SK-N-SH (cell line): ENCODE measurements at regions not wholly inside any gene's neighbourhood (a gene's known extent, or its start where the extent isn't known, plus 50 kb on each side); places are given as distances from the start of the nearest gene placed in this dataset.

Experiments used
- CTCF ChIA-PET: fragments of 300-600, 350-600 bp; formaldehyde crosslinking; extraction: SDS; loops from one replicate; lab custom pipeline; 2021; lab: Yijun Ruan, JAX
- POLR2A ChIA-PET: fragments of 350-600 bp; sonication (Branson Sonifier 250); formaldehyde crosslinking; extraction: SDS; loops from one replicate; lab custom pipeline; 2020; ENCODE audit warnings: antibody characterized with exemption, inconsistent platforms; lab: Yijun Ruan, JAX
- DNase-seq: peaks from one replicate; pipeline ENCODE4 v3.0.0; 2012
- H2AFZ ChIP-seq: fragments of 200-600 bp; sonication (generic); 2 replicates; pipeline ENCODE4 v1.8.1; 2016; ENCODE audit warnings: antibody characterized with exemption, mild to moderate bottlenecking, low read depth
- H3F3A ChIP-seq: fragments of 200-600 bp; sonication (generic); replicated peaks from 2 replicates; pipeline ENCODE3; 2016; ENCODE audit warnings: antibody characterized with exemption, mild to moderate bottlenecking; ENCODE audit not compliant: insufficient read depth
- H3K27ac ChIP-seq, 2 experiments: fragments of 200-500 bp in 1 of 2; fragments of 200-600 bp in 1 of 2; sonication (Bioruptor generic) in 1 of 2; sonication (generic), shearing (Covaris generic) in 1 of 2; 2 replicates each; pipeline versions ENCODE4 v1.5.1 to v1.6.1; 2014 to 2016; ENCODE audit warnings: low read depth in 2 of 2, inconsistent platforms in 1 of 2, low read length in 1 of 2, mild to moderate bottlenecking in 1 of 2, mixed read lengths in 1 of 2
- H3K27me3 ChIP-seq: fragments of 200-600 bp; sonication (generic), shearing (Covaris generic); 2 replicates; pipeline ENCODE4 v1.6.1; 2016; ENCODE audit warnings: mixed run types; ENCODE audit not compliant: insufficient read depth
- H3K36me3 ChIP-seq, 2 experiments: fragments of 200-500 bp in 1 of 2; fragments of 200-600 bp in 1 of 2; sonication (Bioruptor generic) in 1 of 2; sonication (generic) in 1 of 2; replicated peaks in 1 of 2; 2 replicates each; pipeline versions ENCODE3 to v1.5.1; 2014 to 2016; ENCODE audit warnings: low read length in 1 of 2, mild to moderate bottlenecking in 1 of 2; ENCODE audit not compliant: insufficient read depth in 2 of 2, control insufficient read depth in 1 of 2
- H3K4me1 ChIP-seq, 2 experiments: fragments of 200-500 bp in 1 of 2; fragments of 200-600 bp in 1 of 2; sonication (Bioruptor generic) in 1 of 2; sonication (generic), shearing (Covaris generic) in 1 of 2; 2 replicates each; pipeline versions ENCODE4 v1.5.1 to v1.6.1; 2014 to 2016; ENCODE audit warnings: low read depth in 1 of 2, low read length in 1 of 2, mixed run types in 1 of 2; ENCODE audit not compliant: insufficient read depth in 2 of 2, control insufficient read depth in 1 of 2
- H3K4me2 ChIP-seq: fragments of 200-600 bp; sonication (generic), shearing (Covaris generic); 2 replicates; pipeline ENCODE4 v1.6.1; 2017; ENCODE audit warnings: mixed run types
- H3K4me3 ChIP-seq, 2 experiments: fragments of 200-500 bp in 1 of 2; fragments of 200-600 bp in 1 of 2; sonication (Bioruptor generic) in 1 of 2; sonication (generic), shearing (Covaris generic) in 1 of 2; 2 replicates each; pipeline versions ENCODE4 v1.5.1 to v1.8.1; 2014 to 2016; ENCODE audit warnings: low read depth in 2 of 2, inconsistent platforms in 1 of 2, low read length in 1 of 2, mild to moderate bottlenecking in 1 of 2, mixed read lengths in 1 of 2, moderate library complexity in 1 of 2
- H3K79me2 ChIP-seq: fragments of 200-600 bp; sonication (generic); 2 replicates; pipeline ENCODE4 v1.8.1; 2017; ENCODE audit warnings: mild to moderate bottlenecking; ENCODE audit not compliant: insufficient read depth
- H3K9ac ChIP-seq: fragments of 200-600 bp; sonication (generic); 2 replicates; pipeline ENCODE4 v1.6.1; 2017; ENCODE audit warnings: mixed run types
- H3K9me2 ChIP-seq: fragments of 200-600 bp; sonication (generic); 2 replicates; pipeline ENCODE4 v1.6.1; 2017; ENCODE audit warnings: mixed run types
- H3K9me3 ChIP-seq: fragments of 200-600 bp; sonication (generic); 2 replicates; pipeline ENCODE4 v1.6.1; 2017; ENCODE audit warnings: mixed run types, mild to moderate bottlenecking, moderate library complexity
- H4K20me1 ChIP-seq: fragments of 200-600 bp; sonication (generic); 2 replicates; pipeline ENCODE4 v1.6.1; 2017; ENCODE audit warnings: mild to moderate bottlenecking, mixed run types; ENCODE audit not compliant: insufficient read depth
- CTCF ChIP-seq: fragments of 200-600 bp; sonication (generic); IDR thresholded peaks from 2 replicates; pipeline ENCODE4 v1.6.1; 2017; ENCODE audit warnings: antibody characterized with exemption, mild to moderate bottlenecking, moderate library complexity
- ELF1 ChIP-seq: IDR thresholded peaks from 2 replicates; pipeline ENCODE4 v1.4.0; 2012
- FOXJ3 ChIP-seq: sonication (generic); formaldehyde crosslinking; IDR thresholded peaks from 2 replicates; pipeline ENCODE4 v1.5.1; 2020; ENCODE audit warnings: mild to moderate bottlenecking, missing genetic modification reagents
- GATA2 ChIP-seq: sonication (generic); formaldehyde crosslinking; IDR thresholded peaks from 2 replicates; pipeline ENCODE4 v1.5.0; 2020; ENCODE audit warnings: mild to moderate bottlenecking, missing genetic modification reagents
- IRF3 ChIP-seq: fragments of 150-350 bp; IDR thresholded peaks from 2 replicates; pipeline ENCODE4 v1.6.1; 2016; ENCODE audit warnings: mild to moderate bottlenecking, low read depth, low read length
- JUND ChIP-seq: IDR thresholded peaks from 2 replicates; pipeline ENCODE4 v1.4.0; 2012
- MXI1 ChIP-seq: IDR thresholded peaks from 2 replicates; pipeline ENCODE4 v1.6.1; 2012; ENCODE audit warnings: mild to moderate bottlenecking, low read depth, low read length, improper control_type of control experiment
- NFIC ChIP-seq: IDR thresholded peaks from 2 replicates; pipeline ENCODE4 v1.4.0; 2012; ENCODE audit warnings: borderline replicate concordance
- REST ChIP-seq: IDR thresholded peaks from 2 replicates; pipeline ENCODE4 v1.6.1; 2012; ENCODE audit warnings: mild to moderate bottlenecking, low read depth, low read length, moderate library complexity
- TAF1 ChIP-seq: IDR thresholded peaks from 2 replicates; pipeline ENCODE4 v1.6.1; 2012; ENCODE audit warnings: low read depth, mild to moderate bottlenecking, low read length, moderate library complexity, borderline replicate concordance
- WGBS: methylation state at CpG from one replicate; pipeline ENCODE4 v1.1.6; 2017; ENCODE audit warnings: low lambda C conversion rate; 5-methylcytosine and 5-hydroxymethylcytosine counted together

- TF ChIP-seq ELF1 (no peak), REST (no peak), NFIC (no peak), GATA2 (CRISPR knock-in tag) (no peak), TAF1 (no peak)
- Histone ChIP-seq H3K4me2 (no peak overlapping the region), H3K27ac (no peak overlapping the region), H3K79me2 (no peaks in the 10 kb centered on the region), H3F3A (peaks cover 5% of the 10 kb centered on the region), H3K4me1 (peaks cover 7 to 8% of the 10 kb centered on the region in 2 experiments; a peak in 3 of 4 replicates), H3K4me3 (no peak overlapping the region), H3K9me3 (no peaks in the 10 kb centered on the region), H3K9me2 (no peaks in the 10 kb centered on the region), H3K27me3 (no peaks in the 10 kb centered on the region), H2AFZ (no peak overlapping the region), H3K9ac (no peak overlapping the region), H4K20me1 (no peaks in the 10 kb centered on the region), H3K36me3 (no peaks in the 10 kb centered on the region)
- WGBS, result 85% methylated on average over 7 of the region's 7 CpGs
- ChIA-PET POLR2A (no interaction called here), CTCF (no interaction called here)
- no peak for DNase-seq
These were observed 128.0 kb upstream of the RASSF8 start for GRCh38 chr12:25830456-25830855.

- ChIA-PET CTCF (no interaction called here), POLR2A (no interaction called here)
- Histone ChIP-seq H3K9ac (no peak overlapping the region), H3K9me2 (no peaks in the 10 kb centered on the region), H3K27me3 (no peaks in the 10 kb centered on the region), H3K4me1 (peaks cover 3 to 7% of the 10 kb centered on the region in 2 experiments; a peak in 3 of 4 replicates), H3K4me3 (no peak overlapping the region), H3F3A (peaks cover 3% of the 10 kb centered on the region), H3K27ac (no peak overlapping the region), H3K79me2 (no peaks in the 10 kb centered on the region), H4K20me1 (no peaks in the 10 kb centered on the region), H3K4me2 (no peak overlapping the region), H3K9me3 (no peaks in the 10 kb centered on the region; the same call in 1 of the 2 replicates), H2AFZ (no peak overlapping the region), H3K36me3 (no peaks in the 10 kb centered on the region)
- no peak for DNase-seq
- 90% methylated on average over 2 of the region's 2 CpGs for WGBS
- TF ChIP-seq IRF3 (no peak), FOXJ3 (CRISPR knock-in tag) (no peak), JUND (no peak), MXI1 (no peak), CTCF (no peak), GATA2 (CRISPR knock-in tag) (no peak)
These were observed 124.8 kb upstream of the RASSF8 start for GRCh38 chr12:25833657-25834056.
